ENCODE measurements at regions not wholly inside any gene's neighbourhood (a gene's known extent, or its start where the extent isn't known, plus 50 kb on each side); places are given as distances from the start of the nearest gene placed in this dataset.
"Not testable (repeated sequence)": the region's sequence is repeated elsewhere in the genome, so short reads cannot be mapped to it uniquely, and the experiment has no call there.

DNA sequence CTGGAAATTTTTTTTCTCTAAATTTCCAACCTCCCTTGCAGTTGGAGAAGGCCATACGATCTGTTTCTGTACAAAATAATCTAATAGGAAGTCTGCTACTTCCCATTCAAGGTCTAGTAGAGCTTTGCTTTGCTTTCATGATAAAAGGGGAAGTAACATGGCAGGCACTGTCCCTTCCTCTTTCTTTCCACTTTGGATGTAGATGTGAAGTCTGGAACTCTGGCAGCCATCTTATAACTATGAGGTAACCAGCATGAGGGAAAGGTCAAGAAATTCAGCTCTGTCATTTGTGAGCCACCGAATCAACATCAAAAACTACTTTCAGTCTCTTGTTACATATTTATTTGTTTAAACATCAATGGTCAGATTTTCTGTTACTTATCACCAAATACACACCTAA is 156.3 kb downstream of the MTHFS start:
- Mint-ChIP-seq H3K36me3 (ENCODE audit: low read depth, unreplicated experiment) (no peaks in the 10 kb centered on the region), H3K27ac (ENCODE audit: unreplicated experiment) (no peak overlapping the region), H3K9me3 (ENCODE audit: unreplicated experiment) (no peaks in the 10 kb centered on the region), H3K4me1 (ENCODE audit: unreplicated experiment) (no peaks in the 10 kb centered on the region), H3K4me3 (ENCODE audit: unreplicated experiment) (no peak overlapping the region), H3K27me3 (ENCODE audit: unreplicated experiment) (no peaks in the 10 kb centered on the region)
- no peak for TF ChIP-seq CTCF (IDR thresholded peaks at IDR 0.05; ENCODE audit: unreplicated experiment)
- DNase-seq (ENCODE audit: low spot score): no peak

DNA sequence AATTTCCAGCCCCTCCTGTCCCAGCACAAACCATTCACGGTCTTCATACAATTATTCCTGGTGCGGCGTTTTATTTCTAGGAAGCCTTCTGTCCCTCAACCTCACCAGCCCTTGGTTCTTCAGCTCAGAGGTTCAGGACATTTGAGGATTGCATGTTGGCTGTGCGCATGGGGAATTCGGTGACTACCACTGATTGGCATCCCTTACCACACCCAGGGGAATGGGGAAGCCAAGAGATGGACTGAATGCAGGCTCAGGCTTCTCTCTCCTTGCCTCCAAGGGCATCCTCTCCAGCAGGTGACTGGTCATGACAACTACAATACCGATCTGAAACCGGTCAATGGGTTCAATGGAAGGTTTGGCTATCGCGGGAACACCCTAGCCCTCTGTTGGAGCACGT is 153.8 kb downstream of the MTHFS start:
- Mint-ChIP-seq H3K9me3 (ENCODE audit: unreplicated experiment) (no peaks in the 10 kb centered on the region), H3K36me3 (ENCODE audit: low read depth, unreplicated experiment) (no peaks in the 10 kb centered on the region), H3K4me1 (ENCODE audit: unreplicated experiment) (no peaks in the 10 kb centered on the region), H3K27me3 (ENCODE audit: unreplicated experiment) (no peaks in the 10 kb centered on the region), H3K27ac (ENCODE audit: unreplicated experiment) (no peak overlapping the region), H3K4me3 (ENCODE audit: unreplicated experiment) (no peak overlapping the region)
- no peak for DNase-seq (ENCODE audit: low spot score)
- no peak for TF ChIP-seq CTCF (IDR thresholded peaks at IDR 0.05; ENCODE audit: unreplicated experiment)

GRCh38 chr15:79744485-79744884 is 152.3 kb downstream of the MTHFS start:
- not testable (repeated sequence) for H3K36me3 Mint-ChIP-seq (ENCODE audit: low read depth, unreplicated experiment); H3K9me3 Mint-ChIP-seq (ENCODE audit: unreplicated experiment); H3K27ac Mint-ChIP-seq (ENCODE audit: unreplicated experiment); H3K4me3 Mint-ChIP-seq (ENCODE audit: unreplicated experiment); H3K4me1 Mint-ChIP-seq (ENCODE audit: unreplicated experiment); H3K27me3 Mint-ChIP-seq (ENCODE audit: unreplicated experiment); DNase-seq (ENCODE audit: low spot score)

DNA sequence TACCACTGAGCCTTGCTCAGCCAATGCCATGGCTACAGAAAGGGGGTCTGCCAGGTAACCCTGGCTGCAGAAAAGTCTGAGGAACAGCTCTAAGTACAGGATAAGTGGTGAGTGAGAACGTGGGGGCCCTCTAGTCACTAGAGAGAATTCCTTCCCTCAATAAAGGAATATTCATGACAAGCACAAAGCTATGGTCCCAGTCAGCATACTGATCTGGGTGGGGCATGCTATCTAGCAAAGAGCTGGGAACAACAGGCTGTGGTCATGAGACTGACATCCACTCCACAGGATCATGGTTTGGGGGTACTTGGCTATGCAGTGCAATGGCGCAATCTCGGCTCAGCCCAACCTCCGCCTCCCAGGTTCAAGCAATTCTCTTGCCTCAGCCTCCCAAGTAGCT is 140.4 kb downstream of the MTHFS start:
- H3K4me3 Mint-ChIP-seq (ENCODE audit: unreplicated experiment): no peak overlapping the region
- H3K4me1 Mint-ChIP-seq (ENCODE audit: unreplicated experiment): no peaks in the 10 kb centered on the region
- no peaks in the 10 kb centered on the region for H3K27me3 Mint-ChIP-seq (ENCODE audit: unreplicated experiment)
- no peaks in the 10 kb centered on the region for H3K9me3 Mint-ChIP-seq (ENCODE audit: unreplicated experiment)
- DNase-seq (ENCODE audit: low spot score): no peak
- no peak overlapping the region for H3K27ac Mint-ChIP-seq (ENCODE audit: unreplicated experiment)
- H3K36me3 Mint-ChIP-seq (ENCODE audit: low read depth, unreplicated experiment): peaks cover 7% of the 10 kb centered on the region
- TF ChIP-seq CTCF (IDR thresholded peaks at IDR 0.05; ENCODE audit: unreplicated experiment): no peak

- Mint-ChIP-seq H3K9me3 (ENCODE audit: unreplicated experiment) (no peaks in the 10 kb centered on the region), H3K36me3 (ENCODE audit: low read depth, unreplicated experiment) (peaks cover 5% of the 10 kb centered on the region), H3K27me3 (ENCODE audit: unreplicated experiment) (peaks cover 2% of the 10 kb centered on the region), H3K4me3 (ENCODE audit: unreplicated experiment) (no peak overlapping the region), H3K27ac (ENCODE audit: unreplicated experiment) (no peak overlapping the region), H3K4me1 (ENCODE audit: unreplicated experiment) (no peaks in the 10 kb centered on the region)
- TF ChIP-seq CTCF (IDR thresholded peaks at IDR 0.05; ENCODE audit: unreplicated experiment): no peak
- no peak for DNase-seq (ENCODE audit: low spot score)
These were observed 131.7 kb downstream of the MTHFS start for GRCh38 chr15:79765081-79765480.

GRCh38 chr15:79769069-79769481 is 127.7 kb downstream of the MTHFS start:
- no peak for DNase-seq (ENCODE audit: low spot score)
- TF ChIP-seq CTCF (IDR thresholded peaks at IDR 0.05; ENCODE audit: unreplicated experiment): no peak
- Mint-ChIP-seq H3K36me3 (ENCODE audit: low read depth, unreplicated experiment) (no peaks in the 10 kb centered on the region), H3K4me3 (ENCODE audit: unreplicated experiment) (no peak overlapping the region), H3K27me3 (ENCODE audit: unreplicated experiment) (no peaks in the 10 kb centered on the region), H3K27ac (ENCODE audit: unreplicated experiment) (no peak overlapping the region), H3K9me3 (ENCODE audit: unreplicated experiment) (no peaks in the 10 kb centered on the region), H3K4me1 (ENCODE audit: unreplicated experiment) (peaks cover 4% of the 10 kb centered on the region)

Measured in endothelial cell (in vitro differentiated cells).